CD4-positive, alpha-beta T cell treated with Interleukin-17A for 1 hour (primary cell): ENCODE measurements at regions not wholly inside any gene's neighbourhood (a gene's known extent, or its start where the extent isn't known, plus 50 kb on each side); places are given as distances from the start of the nearest gene placed in this dataset.
"Not testable (repeated sequence)": the region's sequence is repeated elsewhere in the genome, so short reads cannot be mapped to it uniquely, and the experiment has no call there.

Source experiments
- DNase-seq: peaks from one replicate; pipeline ENCODE4 v3.0.0-alpha.2; 2020

DNA sequence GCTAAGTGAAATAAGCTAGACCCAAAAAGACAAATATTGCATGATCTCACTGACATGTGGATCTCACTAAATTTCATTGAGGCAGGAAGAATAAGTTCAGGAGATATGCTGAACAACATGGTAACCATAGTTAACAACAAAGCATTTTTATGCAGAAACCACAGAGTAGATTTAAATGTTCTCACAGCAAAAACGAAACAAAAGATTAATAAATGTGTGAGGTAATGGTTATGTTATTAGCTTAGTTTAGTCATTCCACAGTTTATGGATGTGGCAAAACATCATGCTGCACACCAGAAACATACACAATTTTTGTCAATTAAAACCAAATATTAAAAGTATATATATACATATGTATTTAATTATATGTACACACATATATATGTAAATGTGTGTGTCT, 765.8 kb downstream of the SLITRK5 start:
- DNase-seq, result no peak

DNA sequence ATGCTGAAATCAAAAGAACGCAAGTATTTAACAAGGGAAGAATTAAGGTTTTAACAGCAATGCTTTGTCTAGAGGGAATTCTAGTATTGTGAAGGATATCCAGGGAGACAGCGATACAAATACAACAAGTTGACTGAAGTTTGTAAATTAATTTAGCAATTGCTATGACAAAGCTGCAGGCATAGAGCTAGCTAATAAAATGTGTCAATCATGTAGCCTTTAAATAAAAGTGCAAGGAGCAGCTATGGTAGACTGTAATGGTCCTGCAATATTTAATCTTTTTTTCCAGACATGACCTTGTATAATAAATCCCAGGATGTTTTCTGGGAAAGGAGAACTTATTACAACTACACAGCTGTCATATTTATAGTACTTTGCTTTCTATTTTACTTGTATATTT, 779.3 kb downstream of the SLITRK5 start:
- DNase-seq, result no peak

DNA sequence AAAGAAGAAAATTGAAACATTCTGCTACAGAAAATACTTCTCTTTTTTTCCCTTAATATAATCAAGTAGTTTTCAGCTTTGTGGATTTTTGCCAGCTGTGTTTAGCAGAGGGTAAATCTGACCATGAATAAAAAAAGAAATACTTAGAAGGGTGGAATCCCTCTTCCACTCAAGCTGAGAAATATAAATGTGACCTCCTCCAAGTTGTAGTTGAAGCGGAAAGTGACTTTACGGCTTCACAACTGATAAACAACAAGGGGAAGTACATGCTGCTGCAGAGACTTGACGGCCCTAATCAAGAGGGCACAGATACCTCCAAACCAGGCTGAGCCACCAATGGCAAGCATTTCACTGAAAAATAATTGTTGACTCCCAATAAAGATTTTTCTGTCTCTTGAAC, 785.0 kb downstream of the SLITRK5 start:
- no peak for DNase-seq

DNA sequence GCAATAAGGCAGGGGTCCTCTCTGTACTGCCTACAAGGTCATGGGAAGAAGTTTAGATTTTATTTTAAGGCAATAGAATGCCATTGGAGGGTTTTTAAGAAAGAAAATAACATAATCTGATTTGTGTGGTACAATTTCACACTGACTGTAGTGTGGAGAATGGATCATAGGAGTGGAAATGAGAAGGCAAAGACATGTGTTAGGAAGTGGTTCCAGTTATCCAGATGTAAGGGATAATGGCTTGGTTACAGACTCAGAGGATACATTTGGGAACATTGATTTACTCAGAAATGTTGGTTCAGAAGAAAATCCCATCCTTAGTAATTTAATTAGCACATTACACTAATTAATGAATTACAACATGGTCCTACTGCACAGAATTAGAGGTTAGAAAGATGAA, 788.2 kb downstream of the SLITRK5 start:
- DNase-seq, result no peak

DNA sequence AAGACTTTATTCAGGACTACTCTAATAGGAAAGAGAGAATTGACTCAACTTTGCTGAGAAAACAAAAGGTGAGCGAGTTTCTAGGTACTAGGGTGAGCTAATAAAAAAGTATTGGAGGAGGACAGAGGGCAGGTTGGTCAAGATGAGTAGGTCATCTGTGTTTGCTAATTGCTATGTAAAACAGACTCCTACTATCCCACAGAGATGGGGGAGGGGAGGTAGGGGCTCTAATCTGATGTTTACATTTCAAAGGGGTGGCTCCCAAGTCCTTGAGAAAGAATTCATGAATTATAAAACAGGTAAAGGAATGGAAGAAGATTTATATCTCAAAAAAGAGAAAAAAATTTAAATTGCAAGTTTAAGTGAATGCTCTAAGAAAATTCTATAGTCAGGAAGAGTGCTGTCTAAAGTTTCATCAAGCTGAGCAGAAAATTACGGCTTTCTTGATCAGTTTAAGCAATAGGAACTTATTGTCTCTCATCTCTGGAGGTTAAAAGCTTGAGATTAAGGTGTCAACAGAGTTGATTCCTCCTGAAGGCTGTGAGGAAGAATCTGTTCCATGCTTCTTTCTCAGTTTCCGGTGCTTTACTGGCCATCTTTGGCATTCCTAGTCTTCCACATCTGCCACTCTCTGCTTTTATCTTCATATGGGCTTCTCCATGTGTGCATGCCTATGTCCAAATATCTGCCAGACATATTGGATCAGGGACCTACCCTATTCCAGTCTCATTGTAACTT, 790.3 kb downstream of the SLITRK5 start:
- DNase-seq, result no peak

DNA sequence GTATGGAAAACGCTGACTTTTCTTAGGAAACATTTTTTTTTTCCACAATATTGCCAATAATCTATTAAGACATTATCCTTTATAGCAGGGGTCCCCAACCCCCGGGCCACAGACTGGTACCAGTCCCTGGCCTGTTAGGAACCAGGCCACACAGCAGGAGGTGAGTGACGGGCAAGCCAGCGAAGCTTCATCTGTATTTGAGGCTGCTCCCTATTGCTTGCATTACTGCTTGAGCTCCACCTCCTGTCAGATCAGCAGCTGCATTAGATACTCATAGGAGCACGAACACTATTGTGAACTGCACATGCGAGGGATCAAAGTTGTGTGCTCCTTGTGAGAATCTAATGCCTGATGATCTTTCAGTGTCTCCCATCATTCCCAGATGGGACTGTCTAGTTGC, 793.7 kb downstream of the SLITRK5 start:
- DNase-seq, result no peak

DNA sequence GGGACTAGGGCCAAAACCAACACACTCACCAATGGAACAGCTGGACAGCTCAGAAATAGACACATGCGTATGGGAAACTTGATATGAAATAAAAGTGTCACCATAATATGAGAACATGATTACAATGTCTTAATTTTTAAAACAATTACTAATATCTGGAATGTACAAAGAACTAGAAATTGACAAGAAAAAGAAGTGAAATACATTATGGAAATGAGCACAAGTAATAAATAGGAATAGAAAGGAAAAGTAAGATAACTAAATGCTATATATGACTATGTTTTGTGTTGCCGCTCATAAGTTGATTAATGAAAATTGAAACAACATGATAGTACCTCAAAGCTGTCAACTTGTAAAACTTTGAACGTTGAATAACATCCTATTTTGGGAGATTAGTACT, 801.1 kb downstream of the SLITRK5 start:
- no peak for DNase-seq

DNA sequence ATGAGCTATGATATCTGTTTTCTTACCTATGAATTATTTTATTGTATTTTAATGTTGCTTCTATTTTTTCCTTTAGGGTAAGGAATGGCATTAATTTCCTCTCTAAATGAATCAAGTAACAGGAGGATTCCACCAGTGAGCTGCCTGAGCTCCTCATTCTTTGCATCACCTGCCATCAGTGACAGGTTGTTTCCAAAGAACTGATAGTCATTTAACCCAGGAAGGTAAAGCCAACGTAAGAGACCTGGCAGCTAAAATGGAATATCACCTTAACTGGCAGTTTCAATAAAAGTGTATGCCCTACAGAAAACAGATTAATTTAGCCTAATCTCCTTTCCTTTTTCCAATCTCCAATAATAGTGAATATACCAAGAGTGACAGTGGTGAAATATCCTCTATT, 812.0 kb downstream of the SLITRK5 start:
- DNase-seq, result no peak

DNA sequence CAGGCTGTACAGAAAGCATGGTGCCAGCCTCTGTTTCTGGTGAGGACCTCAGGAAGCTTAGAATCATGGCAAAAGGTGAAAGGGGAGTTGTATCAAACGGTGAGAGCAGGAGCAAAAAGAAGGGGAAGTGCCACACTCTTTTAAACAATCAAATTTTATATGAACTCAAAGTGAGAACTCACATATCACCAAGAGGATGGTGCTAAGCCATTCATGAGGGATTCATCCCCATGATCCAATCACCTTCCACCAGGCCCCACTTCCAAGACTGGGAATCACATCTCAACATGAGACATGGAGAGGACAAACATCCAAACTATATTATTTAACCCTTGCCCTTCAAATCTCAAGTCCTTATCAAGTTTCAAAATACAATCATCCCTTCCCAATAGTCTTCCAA, 836.7 kb downstream of the SLITRK5 start:
- no peak for DNase-seq

DNA sequence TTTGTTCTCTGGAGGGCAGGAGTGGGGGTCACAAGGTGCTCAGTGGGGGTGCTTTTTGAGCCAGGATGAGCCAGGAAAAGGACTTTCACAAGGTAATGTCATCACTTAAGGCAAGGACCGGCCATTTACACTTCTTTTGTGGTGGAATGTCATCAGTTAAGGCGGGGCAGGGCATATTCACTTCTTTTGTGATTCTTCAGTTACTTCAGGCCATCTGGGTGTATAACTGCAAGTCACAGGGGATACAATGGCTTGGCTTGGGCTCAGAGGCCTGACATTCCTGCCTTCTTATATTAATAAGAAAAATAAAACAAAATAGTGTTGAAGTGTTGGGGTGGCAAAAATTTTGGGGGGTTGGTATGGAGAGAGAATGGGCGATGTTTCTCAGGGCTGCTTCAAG, 841.8 kb downstream of the SLITRK5 start:
- DNase-seq, result not testable (repeated sequence)

DNA sequence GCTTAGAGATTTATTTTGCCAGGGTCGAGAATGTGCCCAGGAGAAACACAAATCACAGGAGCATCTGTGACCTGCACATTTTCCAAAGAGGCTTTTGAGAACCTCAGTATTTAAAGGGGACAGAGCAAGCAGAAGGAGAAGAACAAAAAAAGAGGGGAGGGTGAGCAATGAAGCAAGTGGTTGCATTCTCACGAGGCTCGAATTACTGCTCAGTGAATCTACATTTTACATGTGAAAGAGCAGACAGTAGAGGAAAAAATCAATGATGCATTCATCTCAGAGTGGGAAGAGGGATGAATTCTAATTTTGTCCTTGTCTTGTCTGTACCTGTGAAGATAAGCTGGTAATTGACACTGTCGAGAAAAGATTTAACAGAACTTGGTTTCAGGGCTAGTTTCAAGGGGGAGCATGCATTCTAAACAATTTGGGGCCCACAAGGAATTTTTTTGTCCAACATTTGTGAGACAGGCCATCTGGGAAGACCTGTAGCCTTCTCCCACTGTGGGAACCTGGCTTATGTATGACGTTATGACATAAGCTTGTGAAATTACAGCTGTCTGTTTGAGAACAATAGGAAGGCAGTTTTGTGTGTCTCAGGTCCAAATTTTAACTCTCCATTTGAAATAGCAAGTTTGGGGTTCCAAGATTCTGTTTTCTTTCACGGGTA, 855.1 kb downstream of the SLITRK5 start:
- DNase-seq, result no peak

DNA sequence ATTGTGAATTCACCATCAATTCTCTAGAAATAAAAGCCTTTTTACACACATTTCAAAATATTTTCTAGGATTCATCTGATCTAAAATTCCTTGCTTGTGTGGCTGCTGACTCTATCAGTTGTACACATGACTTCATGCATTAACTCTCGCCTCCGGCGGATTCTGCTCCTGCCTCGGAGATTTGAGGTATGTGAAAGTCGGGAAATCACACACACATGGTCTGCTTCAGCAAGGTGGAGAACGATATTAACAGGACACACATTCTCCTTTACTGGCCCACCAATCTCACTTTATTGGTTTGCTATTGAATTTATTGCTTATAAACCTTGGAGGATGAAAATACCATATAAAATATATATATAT, 855.7 kb downstream of the SLITRK5 start:
- DNase-seq, result no peak

DNA sequence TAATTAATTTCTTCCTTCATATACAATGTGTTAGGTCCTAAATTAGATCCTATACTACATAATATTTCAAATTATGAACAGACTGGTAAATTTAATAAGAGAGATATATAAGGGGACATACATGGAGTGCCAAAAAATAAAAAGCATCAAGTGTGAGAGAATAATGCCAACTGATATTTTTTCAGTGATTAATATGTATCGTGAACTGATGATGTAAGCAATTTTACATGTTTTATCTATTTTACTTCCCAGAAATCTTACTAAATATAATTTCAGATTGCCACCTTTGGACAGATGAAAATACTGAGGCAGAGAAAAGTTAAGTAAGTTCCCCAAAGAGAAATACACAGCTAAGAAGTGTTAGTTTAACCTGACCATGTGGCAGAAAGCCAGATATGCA, 870.8 kb downstream of the SLITRK5 start:
- DNase-seq, result no peak

DNA sequence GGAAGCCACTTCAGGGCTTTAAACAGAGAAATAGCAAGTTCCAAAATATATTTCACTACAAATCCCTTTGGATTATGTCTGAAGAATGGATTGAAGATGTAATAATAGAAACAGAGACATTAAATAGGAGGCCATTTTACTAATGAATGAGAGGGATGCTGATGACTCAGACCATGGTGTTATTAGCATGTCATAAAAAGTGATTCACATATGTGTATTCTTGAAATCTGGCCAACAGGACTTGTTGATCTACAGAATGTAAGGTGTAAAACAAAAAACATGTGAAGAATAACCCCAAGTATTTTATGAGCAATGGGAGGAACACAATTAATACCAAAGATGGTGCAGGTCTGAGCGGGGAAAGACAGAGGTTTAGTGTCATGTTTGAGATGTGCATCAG, 873.7 kb downstream of the SLITRK5 start:
- no peak for DNase-seq

DNA sequence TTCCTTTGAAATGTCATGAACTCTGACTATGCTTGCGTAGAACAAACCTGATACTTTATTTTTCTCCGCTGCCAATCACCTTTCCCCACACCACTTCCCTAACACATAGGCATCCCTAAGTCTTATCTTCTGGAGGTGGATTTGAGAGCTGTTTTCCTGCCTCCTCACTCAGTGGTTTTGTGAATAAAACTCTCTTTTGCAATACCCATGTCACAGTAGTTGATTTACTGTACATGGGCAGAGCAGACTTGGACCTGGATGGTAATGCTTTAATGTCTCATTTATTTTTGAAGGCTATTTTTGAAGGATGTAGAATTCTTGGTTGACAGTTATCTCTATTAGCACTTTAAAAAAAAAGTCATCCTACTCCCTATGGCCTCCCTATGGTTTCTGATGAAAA, 881.8 kb downstream of the SLITRK5 start:
- no peak for DNase-seq

DNA sequence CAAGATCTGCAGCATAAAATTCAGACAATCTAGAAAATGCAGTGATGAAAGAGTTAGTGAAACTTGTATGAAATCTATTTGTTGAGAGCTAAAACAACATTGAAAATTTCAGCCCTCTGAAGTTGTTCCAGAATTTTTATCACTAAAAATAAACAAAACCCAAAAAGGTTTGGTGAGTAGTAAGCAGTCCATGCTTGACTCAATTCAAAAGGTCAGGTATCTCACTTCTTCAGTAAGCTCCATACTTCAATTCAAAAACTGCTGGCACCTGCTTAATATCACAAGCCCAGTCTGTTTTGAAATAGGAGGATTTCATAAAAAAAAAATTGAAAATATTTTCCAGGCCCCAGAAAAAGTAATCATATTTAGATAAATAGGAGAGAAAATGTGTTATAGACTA, 894.4 kb downstream of the SLITRK5 start:
- DNase-seq, result no peak

DNA sequence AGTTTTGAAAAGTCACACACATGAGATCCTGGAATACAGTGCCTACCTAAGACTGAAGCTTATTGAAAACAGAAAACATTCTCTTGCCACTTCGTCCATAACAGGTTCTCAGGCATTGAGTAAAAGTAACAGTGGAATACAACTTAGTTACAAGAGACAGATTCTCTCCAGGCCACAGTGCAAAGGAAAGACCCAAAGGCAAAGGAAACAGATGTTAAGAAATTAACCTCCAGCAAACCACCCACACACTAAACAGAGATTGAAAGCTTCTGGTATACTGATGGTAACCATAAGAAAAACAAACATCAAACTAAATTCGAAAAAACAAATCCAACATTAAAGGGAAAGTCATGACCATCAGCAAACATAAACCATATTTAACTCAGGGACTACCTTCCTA, 914.7 kb downstream of the SLITRK5 start:
- no peak for DNase-seq

DNA sequence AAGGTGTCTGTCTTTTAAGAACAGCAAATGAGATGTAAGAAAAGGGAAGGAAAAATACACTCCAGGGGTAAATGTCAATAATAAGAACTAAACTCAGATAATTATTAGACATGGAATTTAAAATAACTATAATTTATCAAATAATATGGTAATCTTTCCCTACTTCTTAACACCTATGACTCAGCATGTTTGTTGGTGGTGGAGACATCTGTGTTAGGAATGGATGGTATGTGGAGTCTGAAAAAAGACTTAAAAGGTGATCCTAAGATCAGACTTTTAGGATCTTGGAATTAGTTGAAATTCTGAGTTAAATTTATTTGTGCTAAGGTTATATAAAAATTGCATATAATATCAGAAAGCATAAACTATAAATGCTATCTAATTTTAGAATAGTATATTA, 915.1 kb downstream of the SLITRK5 start:
- no peak for DNase-seq

DNA sequence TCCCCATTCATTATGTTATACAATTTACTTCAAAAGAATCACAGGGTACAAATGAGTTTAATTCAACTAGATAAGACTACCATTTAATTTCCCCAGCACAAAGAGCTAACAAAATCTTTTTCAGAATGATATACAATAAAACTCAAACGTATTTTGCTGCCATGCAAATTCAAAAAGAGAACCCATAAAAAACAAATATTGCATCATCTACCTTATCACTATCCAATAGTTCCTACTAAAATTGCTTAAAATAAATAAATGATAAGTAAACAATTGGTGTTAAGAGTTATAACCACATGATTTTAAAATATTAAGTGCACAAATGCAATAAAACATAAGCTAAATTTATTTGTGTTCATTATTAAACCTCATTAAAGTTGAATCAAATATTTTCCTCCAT, 919.4 kb downstream of the SLITRK5 start:
- no peak for DNase-seq

DNA sequence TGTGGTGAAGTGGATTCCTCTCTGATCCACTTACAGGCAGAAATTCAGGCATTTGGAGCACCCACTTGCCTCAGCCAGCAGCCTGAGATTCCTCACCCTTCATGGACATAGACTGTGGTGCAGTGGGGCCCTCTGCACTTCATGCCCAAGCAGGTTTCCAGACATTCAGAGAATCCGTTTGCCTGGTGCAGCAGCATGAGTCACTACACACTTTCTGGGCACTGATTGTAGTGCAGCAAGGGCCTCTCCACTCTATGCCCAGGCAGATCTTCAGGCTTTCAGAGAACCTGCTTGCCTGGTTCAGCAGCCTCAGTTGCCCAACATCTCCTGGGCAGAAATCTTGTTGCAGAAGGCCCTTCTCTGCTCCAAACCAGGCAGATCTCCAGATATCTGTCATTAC, 920.9 kb downstream of the SLITRK5 start:
- no peak for DNase-seq

DNA sequence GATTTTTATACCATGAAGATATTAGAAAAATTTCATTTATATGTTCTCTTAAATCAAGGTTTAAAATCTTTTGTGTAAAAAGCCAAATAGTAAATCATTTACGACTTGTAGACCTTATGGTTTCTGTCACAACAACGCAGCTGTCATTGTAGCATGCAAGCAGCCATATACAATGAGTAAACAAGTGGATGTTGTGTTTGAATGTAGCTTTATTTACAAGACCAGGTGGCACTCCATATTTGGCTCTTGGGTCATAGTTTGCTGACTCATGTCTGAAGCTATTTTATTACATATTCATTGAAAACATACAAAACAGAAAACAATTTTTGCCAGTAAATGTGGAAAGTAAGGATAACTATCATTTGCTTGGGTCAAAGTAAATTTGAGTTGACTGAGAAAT, 930.8 kb downstream of the SLITRK5 start:
- DNase-seq, result no peak

DNA sequence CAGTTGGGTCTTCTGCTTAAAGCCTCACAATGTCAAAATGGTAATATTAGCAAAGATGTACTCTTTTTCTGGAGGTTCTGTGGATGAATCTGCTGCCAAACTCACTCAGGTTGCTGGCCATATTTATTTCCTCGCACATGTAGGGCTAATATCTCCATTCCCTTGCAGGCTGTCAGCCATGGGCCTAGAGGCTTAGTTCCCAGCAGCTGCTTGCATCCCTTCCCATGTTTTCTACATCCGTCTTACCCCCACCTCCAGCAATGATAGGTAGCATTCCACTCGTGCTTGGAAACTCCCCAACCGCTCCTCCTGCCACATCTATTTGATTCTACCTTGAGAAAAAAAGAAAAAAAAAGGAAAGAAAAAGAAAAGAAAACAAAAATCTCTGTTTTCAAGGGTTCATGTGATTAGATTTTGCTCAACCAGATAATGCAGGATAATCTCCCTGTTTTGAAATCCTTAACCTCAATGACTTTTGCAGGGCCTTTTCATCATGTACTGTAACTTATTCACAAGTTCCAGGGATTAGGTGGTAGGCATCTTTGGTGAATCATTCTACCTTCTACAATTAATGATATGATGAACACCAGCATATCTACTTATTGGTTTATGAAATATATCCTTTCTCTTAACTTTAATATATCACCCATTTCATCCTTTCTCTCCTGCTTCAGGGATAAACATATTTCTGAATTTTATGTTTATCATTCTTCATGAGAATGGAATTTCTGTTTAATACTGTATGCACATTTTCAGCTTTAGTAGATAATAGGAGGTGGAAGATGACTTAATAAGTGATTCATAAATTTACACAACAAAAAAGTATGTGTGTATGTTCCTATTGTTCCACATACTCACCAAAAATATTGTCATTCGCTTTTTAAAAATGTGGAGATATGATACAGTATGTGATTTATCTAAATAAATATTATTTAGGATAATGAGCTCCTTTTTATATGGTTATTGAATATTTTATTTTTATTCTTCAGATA, 931.9 kb downstream of the SLITRK5 start:
- no peak for DNase-seq

DNA sequence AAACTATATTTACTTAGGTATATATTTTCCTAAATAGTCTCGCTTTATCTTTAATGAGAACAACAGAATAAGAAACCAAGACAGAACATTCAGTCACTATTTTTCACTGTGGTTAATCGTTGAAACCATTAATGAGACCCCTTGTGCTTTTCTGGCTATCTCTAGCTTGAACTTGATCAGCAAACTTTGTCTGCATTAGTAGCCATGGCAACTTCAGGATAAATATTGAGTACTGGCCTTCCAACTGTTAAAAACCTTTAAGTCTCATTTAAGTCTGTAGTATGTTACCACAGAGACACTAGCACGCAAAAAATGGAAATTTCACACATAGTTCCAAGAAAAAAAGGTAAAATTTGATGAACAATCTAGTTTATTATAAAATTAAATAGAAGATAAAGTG, 946.0 kb downstream of the SLITRK5 start:
- no peak for DNase-seq
